NCI-H2081 (cell line): ENCODE measurements at regions not wholly inside any gene's neighbourhood (a gene's known extent, or its start where the extent isn't known, plus 50 kb on each side); places are given as distances from the start of the nearest gene placed in this dataset.
"Not testable (repeated sequence)": the region's sequence is repeated elsewhere in the genome, so short reads cannot be mapped to it uniquely, and the experiment has no call there.

Source experiments
- DNase-seq, 2 experiments: peaks; one replicate each; lab custom pipeline; 2025; lab: John Stamatoyannopoulos, UW

GRCh38 chr2:160583813-160584537 is 90.4 kb upstream of the RBMS1 start:
- no peak for DNase-seq

DNA sequence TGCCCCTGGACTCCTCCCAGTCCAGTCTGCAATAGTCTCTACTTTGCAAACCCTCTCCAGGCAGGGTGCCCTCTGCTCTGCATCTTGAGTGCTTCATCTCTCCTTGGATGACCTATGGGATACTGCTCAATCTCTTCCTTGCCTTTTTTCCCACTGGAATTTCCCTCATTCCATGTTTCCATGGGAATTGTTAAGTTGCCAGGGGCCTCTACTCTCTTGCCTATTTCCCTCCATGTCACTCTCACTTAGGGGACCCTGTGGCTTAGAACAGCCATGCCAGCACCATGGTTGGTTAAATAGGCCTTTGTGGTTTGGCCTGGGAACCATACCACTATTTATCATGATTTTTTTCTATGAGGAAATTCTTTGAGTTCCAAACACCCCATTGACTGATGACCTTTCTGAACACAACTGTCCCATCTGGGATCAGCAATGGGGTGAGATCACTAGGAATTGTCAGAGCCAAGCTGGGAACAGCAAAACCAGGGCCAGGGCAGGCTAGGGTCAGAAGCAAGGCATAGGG is 91.4 kb upstream of the RBMS1 start:
- no peak for DNase-seq

- DNase-seq: no peak
These were observed 97.1 kb upstream of the RBMS1 start for GRCh38 chr2:160590664-160591063.

- no peak for DNase-seq
These were observed 98.8 kb upstream of the RBMS1 start for GRCh38 chr2:160592401-160592800.

GRCh38 chr2:160592993-160593392 is 99.4 kb upstream of the RBMS1 start:
- no peak for DNase-seq

GRCh38 chr2:160596441-160596840 is 102.8 kb upstream of the RBMS1 start:
- DNase-seq: no peak

GRCh38 chr2:160600437-160600836 is 106.8 kb upstream of the RBMS1 start:
- DNase-seq: not testable (repeated sequence)

- no peak for DNase-seq
These were observed 108.5 kb upstream of the RBMS1 start for GRCh38 chr2:160602073-160602472.

GRCh38 chr2:160603771-160604510 is 110.3 kb upstream of the RBMS1 start:
- no peak for DNase-seq

GRCh38 chr2:160606341-160606740 is 112.7 kb upstream of the RBMS1 start:
- no peak for DNase-seq

DNA sequence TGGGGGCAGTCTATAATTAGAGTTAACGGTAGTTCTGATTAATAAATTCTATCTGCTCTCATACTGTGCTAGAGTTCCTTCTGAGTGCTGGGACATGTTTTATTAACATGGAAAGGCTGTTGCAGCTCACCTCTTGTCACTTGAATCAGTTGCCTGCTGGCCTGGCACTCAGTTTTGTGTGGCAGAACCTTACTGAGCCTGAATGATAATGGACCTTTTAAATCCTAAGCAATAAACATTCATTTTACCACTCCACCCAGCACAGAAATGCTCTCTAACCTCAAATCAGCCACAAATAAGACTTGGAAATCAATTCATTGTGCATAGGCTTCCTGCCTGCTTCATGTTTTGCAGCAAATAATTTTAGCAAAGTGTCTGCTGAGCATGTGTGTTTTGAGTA is 115.0 kb upstream of the RBMS1 start:
- DNase-seq: no peak

DNA sequence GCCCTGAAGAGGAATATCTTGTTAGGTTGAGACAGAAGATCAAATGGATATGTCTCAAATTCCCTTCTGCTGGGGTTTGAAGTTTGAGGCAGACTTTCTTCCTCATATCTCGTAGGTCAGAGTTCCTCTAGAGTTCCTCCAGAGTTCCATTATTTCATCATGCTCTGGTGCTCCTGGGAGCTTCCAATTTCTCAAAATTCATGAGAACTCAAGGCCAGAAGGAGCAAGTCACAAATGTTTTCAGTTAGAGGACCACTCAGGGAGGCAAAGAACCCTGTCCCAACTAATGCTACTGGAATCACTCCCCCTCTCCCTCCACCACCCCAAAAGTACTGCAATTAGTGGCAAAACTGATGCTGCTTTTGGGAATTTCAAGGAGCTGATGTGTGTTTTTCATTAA is 115.7 kb upstream of the RBMS1 start:
- no peak for DNase-seq

GRCh38 chr2:160610041-160610440 is 116.4 kb upstream of the RBMS1 start:
- DNase-seq: peak in 1 of 2 experiments; percentile 30

DNA sequence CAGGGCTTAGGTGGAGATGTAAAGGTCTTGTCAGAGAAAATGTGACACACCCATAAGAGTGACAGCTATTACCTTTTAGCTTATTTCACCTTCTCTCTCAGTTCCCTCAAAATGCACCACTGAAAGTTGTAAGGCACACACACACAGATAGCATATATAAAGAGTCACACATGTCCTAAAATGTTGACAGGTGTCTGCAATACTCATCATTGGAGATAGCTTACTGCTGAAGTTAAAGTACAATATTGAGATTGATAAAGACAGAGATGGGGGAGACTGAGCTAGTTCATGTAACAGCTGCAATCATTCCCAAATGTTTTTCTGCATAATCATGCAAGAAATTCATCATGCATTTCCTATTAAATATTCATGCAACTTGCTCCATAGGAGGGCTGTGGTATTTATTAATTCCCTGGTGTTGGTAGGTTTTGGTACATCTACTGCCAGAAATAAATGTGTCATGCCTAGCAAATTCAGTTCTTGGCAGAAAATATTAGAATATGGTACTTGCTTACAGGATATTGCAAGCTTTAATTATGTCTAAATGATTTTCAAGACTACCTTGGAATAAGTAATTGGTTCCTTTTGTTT is 118.8 kb upstream of the RBMS1 start:
- DNase-seq: no peak

- no peak for DNase-seq
These were observed 120.0 kb upstream of the RBMS1 start for GRCh38 chr2:160613466-160614153.

GRCh38 chr2:160614391-160614790 is 120.8 kb upstream of the RBMS1 start:
- no peak for DNase-seq

- no peak for DNase-seq
These were observed 122.1 kb upstream of the RBMS1 start for GRCh38 chr2:160615706-160616105.

DNA sequence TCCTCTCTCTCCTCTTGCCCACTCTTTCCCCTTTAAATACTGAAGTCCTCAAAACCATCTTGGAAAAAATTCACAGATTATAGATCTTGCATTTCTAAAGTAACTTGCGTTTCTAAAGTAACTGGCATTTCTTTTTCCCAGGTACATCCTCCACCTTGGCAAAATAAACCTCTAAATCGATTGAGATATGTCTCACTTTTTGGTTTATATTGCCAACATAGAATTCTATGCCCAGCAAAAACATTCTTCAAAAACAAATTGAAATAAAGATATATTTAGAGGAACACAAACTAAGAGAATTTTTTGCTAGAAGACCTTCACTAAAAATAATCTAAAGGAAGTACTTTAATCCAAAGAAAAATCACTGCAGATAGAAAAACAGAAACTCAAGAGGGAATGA is 122.5 kb upstream of the RBMS1 start:
- no peak for DNase-seq

DNA sequence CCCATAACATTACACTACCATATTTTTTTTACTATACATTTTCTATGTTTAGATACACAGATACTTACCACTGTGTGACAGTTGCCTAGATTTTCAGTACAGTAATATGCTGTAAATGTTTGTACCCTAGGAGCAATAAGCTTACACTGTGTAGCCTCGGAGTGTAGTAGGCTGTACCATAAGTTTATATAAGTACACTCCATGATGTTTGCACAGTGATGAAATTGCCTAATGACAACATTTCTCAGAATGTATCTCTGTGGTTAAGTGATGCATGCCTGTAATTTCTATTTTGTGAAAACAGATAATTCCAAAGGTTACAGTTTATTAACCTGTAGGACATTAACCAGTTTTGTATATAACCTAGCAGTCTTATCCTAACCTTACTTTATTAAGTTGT is 128.1 kb upstream of the RBMS1 start:
- DNase-seq: no peak

DNA sequence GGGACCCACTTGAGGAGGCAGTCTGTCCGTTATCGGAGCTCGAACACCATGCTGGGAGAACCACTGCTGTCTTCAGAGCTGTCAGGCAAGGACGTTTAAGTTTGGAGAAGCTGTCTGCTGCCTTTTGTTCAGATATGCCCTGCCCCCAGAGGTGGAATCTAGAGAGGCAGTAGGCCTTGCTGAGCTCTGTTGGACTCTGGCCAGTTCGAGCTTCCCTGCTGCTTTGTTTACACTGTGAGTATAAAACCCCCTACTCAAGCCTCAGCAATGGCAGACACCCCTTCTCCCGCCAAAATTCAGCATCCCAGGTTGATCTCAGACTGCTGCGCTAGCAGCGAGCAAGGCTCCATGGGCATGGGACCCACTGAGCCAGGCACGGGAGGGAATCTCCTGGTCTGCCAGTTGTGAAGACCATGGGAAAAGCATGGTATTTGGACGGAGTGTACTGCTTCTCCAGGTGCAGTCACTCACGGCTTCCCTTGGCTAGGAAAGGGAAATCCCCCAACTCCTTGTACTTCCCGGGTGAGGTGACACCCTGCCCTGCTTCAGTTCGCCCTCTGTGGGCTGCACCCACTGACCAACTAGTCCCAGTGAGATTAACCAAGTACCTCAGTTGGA is 134.5 kb upstream of the RBMS1 start:
- DNase-seq: peak; percentile 14 to 20

- no peak for DNase-seq
These were observed 135.2 kb upstream of the RBMS1 start for GRCh38 chr2:160628811-160629210.
